DLD1 (cell line): ENCODE measurements at regions not wholly inside any gene's neighbourhood (a gene's known extent, or its start where the extent isn't known, plus 50 kb on each side); places are given as distances from the start of the nearest gene placed in this dataset.
"Not testable (repeated sequence)": the region's sequence is repeated elsewhere in the genome, so short reads cannot be mapped to it uniquely, and the experiment has no call there.

Source experiments
- in situ Hi-C: cut with HindIII; loops from 2 replicates; pipeline ENCODE4 v1.10.0; 2017; ENCODE audit warnings: low sequenced_read_pairs

GRCh38 chr10:44724415-44725174 lies 186.5 kb upstream of the TMEM72 start:
- in situ Hi-C loops: no loop called here

DNA sequence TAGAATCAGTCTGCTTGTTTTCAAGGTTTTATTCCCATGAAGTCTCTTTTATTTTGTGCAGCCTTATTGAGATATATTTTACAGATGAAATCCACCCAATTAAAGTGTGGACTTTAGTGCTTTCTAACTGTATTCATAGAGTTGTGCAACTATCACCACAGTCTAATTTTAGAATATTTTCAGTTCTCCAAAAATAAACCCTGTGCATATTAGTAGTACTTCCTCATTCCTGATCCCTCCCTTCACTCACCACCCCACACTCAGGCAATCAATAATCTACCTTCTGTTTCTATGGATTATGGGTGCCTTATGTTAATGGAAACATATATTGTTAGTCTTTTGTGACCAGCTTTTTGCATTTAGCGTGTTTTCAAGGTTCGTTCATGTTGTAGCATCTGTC lies 185.7 kb upstream of the TMEM72 start:
- in situ Hi-C loops: no loop called here

GRCh38 chr10:44731283-44731682 lies 179.9 kb upstream of the TMEM72 start:
- in situ Hi-C loops: no loop called here

- in situ Hi-C loops: no loop called here
Observed at GRCh38 chr10:44733501-44734488, 177.3 kb upstream of the TMEM72 start.

- in situ Hi-C loops: no loop called here
Observed at GRCh38 chr10:44742248-44742647, 168.9 kb upstream of the TMEM72 start.

- in situ Hi-C loops: no loop called here
Observed at GRCh38 chr10:44743535-44743934, 167.6 kb upstream of the TMEM72 start.

DNA sequence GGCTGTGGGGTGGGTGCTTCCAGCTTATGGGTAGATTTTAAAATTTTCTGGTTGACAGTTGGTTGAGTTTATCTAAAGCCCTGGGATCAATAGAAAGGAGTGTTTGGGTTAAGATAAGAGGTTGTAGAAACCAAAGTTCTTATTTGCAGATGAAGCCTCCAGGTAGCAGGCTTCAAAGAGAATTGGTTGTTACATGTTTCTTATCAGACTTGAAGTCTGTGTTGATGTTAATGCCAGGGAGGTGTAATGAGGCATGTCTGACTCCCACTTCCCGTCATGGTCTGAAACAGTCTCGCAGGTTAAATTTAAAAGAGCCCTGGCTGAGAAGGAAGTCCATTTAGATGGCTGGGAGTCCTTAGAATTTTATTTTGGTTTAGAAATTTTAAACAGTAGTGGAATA lies 165.2 kb upstream of the TMEM72 start:
- in situ Hi-C loops: no loop called here

DNA sequence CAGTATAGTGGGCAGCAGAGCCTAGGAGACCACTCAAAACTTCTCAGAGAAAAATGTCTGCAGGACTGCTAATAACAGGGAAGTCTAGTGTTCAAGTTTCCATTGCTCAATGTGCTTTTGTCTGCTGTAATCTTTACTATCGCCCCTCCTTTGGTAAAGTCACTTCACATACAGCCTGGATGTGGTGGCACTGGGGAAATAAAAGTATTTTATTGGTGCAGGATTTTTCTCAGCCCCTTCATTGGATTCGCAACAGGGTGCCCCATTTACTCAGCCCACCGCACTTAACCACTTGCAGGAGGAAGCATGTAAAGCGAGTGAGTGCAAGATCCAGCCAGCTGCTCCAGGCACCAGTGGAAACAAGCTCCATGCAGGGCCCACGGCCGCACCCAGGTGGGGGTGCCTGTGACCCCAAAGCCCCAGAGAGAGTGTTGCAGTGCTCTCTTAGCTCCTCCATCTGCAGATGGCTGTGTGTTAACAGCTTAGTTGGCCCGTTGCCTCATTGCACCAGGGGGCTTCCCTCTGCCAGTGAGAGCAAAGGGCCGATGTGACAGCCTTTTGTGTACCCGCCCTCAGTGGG lies 163.5 kb upstream of the TMEM72 start:
- in situ Hi-C loops: no loop called here

DNA sequence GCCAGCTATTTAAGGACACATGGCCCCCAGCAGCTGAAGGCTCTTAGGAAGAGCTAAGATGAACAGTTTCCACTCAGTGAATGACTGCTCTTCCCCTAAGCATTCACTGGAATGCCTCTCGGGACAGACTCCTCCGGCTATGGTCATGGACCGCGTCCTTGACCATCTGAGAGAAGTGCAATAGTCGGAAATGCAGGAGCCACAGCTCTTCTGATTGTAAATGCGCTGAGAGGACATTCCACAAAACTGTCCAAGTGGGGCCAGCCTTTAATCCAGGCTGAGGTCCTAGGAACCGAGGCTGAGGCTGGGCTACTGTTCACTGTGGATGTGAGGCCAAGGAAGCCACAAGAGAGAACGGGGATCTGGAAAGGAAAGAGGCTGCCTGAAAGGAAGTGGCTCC lies 162.0 kb upstream of the TMEM72 start:
- in situ Hi-C loops: no loop called here

- in situ Hi-C loops: no loop called here
Observed at GRCh38 chr10:44752451-44753441, 158.4 kb upstream of the TMEM72 start.

GRCh38 chr10:44754355-44754754 lies 156.8 kb upstream of the TMEM72 start:
- in situ Hi-C loops: not testable (repeated sequence)

DNA sequence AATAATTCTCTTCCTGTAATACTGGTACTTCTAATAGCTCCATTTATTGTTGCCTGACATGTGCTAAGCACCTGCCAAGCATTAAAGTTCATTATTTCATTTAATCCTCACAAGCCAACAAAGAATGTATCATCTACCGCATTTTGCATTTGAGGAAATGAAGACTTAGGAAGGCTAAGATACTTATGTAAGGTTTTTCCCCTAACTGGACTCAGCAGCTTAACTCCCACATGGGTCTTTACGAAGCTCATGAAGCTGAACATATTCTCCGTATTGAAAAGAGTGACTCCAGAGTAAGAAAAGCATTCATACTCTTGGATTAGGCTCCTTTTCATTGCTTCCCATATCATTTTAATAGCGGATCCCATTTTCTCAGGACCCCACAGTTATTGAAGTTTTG lies 155.7 kb upstream of the TMEM72 start:
- in situ Hi-C loops: no loop called here

GRCh38 chr10:44756216-44756615 lies 154.9 kb upstream of the TMEM72 start:
- in situ Hi-C loops: no loop called here

DNA sequence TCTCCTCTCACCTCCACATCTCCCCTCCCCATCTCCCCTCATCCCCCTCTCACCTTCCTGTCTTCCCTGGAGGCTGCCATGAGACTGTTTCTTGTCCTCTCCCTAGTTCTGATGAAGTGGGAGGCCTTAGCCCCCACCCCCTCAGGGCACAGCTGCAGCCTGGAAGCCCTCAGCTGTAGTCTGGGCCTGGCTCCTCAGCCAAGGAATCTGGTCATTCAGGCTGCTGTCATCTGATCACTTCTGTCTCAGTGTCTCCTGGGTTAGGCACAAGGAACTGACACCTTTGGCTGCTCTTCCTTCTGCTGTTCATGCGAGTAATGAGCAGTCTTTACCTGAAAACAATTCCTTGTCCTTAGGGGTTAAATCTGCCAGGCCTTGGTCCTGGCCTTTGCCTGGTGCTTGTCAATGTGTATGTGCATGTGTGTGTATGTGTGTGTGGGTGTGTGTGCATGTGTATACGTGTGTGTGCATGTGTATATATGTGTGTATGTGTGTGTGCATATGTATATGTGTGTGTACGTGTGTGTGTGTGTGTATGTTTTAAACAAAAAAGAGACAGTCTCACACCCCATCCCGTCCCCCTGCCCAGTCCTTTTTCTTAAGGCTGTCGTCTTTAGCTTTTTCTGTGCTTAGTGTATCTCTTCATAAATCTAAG lies 153.5 kb upstream of the TMEM72 start:
- in situ Hi-C loops: no loop called here

GRCh38 chr10:44759122-44759521 lies 152.0 kb upstream of the TMEM72 start:
- in situ Hi-C loops: no loop called here

DNA sequence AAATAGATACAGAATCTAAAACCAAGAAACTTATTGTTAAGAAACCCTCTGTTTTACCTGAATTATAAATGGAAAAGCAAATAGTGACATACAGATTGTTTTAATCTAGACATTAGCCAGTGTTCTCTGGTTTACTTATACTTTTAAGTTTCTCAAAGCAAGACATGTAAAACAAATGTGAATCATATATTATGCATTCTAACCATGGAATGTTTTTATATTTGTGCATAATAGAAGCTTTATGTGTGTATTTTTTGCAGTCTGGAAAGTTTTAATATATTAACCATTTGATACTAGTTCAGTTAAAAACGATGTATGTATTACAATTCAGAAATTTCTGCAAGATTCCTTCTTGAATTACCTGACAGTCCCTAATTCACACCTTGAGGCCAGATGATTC lies 150.6 kb upstream of the TMEM72 start:
- in situ Hi-C loops: no loop called here

DNA sequence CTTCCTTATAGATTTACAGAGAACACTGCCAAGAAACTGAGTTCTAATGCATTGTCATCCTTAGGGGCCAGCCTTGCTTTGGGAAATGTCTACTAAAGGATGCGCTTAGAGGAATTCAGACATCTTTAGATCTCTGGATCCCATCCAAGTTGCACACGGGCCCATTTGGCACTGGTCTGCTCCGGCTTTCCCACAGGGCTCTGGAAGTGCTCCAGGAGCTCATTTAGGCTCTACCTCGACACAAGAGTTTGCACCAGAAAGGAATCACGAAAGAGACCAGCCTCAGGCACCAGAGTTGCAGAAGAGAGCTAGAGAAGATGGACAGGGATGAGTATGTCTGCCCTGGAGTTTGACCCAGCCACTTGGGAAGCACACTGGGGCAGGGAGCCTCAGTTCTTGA lies 150.1 kb upstream of the TMEM72 start:
- in situ Hi-C loops: no loop called here

DNA sequence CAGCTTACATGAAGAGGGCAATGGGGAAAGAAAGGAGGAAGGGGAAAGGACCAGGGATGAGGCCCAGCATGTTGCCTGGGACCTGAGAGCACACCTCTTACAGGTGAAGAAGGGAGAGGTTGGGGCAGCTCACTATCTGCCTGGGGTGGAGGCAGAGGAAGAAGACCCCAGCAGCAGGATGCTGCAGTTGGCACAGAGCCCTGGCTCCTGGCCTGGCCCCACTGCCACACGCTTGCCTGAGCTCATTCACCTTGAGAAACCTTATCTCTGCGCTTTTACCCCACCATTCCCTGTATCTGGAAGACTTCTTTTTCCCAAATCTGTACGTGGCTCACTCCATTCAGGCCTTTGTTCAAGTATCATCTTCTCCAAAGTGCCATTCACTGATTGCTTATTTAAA lies 147.8 kb upstream of the TMEM72 start:
- in situ Hi-C loops: no loop called here

GRCh38 chr10:44765299-44765698 lies 145.8 kb upstream of the TMEM72 start:
- in situ Hi-C loops: no loop called here

- in situ Hi-C loops: no loop called here
Observed at GRCh38 chr10:44766631-44767030, 144.5 kb upstream of the TMEM72 start.
